DND-41 (cell line): ENCODE measurements at regions not wholly inside any gene's neighbourhood (a gene's known extent, or its start where the extent isn't known, plus 50 kb on each side); places are given as distances from the start of the nearest gene placed in this dataset.

Experiments used
- ATAC-seq: fragments of 200-7000 bp; cut with Tn5 transposase; 3 replicates; pipeline ENCODE4 v1.9.1; 2021; ENCODE audit warnings: low read depth; ENCODE audit not compliant: insufficient read depth
- DNase-seq: peaks from one replicate; pipeline ENCODE4 v3.0.0-alpha.2; 2020
- H2AFZ ChIP-seq: 2 replicates; pipeline ENCODE4 v1.6.0; 2012; ENCODE audit warnings: low read depth, low read length
- H3K27ac ChIP-seq: 2 replicates; pipeline ENCODE4 v1.5.1; 2012; ENCODE audit warnings: low read length, inconsistent platforms
- H3K27me3 ChIP-seq: fragments of 200-600 bp; sonication (generic); 2 replicates; pipeline ENCODE4 v1.6.0; 2012; ENCODE audit warnings: low read length, mild to moderate bottlenecking, inconsistent platforms; ENCODE audit not compliant: insufficient read depth, poor library complexity
- H3K36me3 ChIP-seq: 2 replicates; pipeline ENCODE4 v1.5.1; 2012; ENCODE audit warnings: low read length, inconsistent platforms; ENCODE audit not compliant: insufficient read depth
- H3K4me1 ChIP-seq: 2 replicates; pipeline ENCODE4 v1.5.1; 2012; ENCODE audit warnings: mild to moderate bottlenecking, low read length; ENCODE audit not compliant: insufficient read depth
- H3K4me2 ChIP-seq: 2 replicates; pipeline ENCODE4 v1.6.0; 2012; ENCODE audit warnings: mild to moderate bottlenecking, moderate library complexity, low read length, inconsistent platforms; ENCODE audit not compliant: insufficient read depth
- H3K4me3 ChIP-seq, 2 experiments: fragments of 200-600 bp in 1 of 2; shearing (Covaris generic) in 1 of 2; 2 replicates each; pipeline ENCODE4 v1.5.1; 2012 to 2016; ENCODE audit warnings: inconsistent platforms in 2 of 2, low read length in 2 of 2, mild to moderate bottlenecking in 2 of 2, low read depth in 1 of 2, moderate library complexity in 1 of 2
- H3K79me2 ChIP-seq: 2 replicates; pipeline ENCODE4 v1.6.0; 2012; ENCODE audit warnings: low read length, inconsistent platforms; ENCODE audit not compliant: insufficient read depth
- H3K9ac ChIP-seq: 2 replicates; pipeline ENCODE4 v1.6.0; 2012; ENCODE audit warnings: low read depth, mild to moderate bottlenecking, inconsistent platforms, low read length, moderate library complexity
- H3K9me3 ChIP-seq: 2 replicates; pipeline ENCODE4 v1.5.1; 2012; ENCODE audit warnings: low read length, moderate library complexity, mild to moderate bottlenecking, inconsistent platforms; ENCODE audit not compliant: insufficient read depth, severe bottlenecking
- H4K20me1 ChIP-seq: 2 replicates; pipeline ENCODE4 v1.6.0; 2012; ENCODE audit warnings: low read length; ENCODE audit not compliant: insufficient read depth
- EZH2 ChIP-seq: IDR thresholded peaks from 3 replicates; pipeline ENCODE4 v1.6.1; 2012; ENCODE audit warnings: borderline replicate concordance, low read depth, mild to moderate bottlenecking, moderate library complexity, low read length, inconsistent platforms; ENCODE audit not compliant: severe bottlenecking
- TF ChIP-seq, protein P1 (sequence below): IDR thresholded peaks from 2 replicates; pipeline ENCODE4 v1.5.1; 2012; ENCODE audit warnings: borderline replicate concordance, low read length, moderate library complexity, mild to moderate bottlenecking; ENCODE audit not compliant: poor library complexity, severe bottlenecking; ENCODE audit errors: extremely low read depth

- Histone ChIP-seq H3K27ac (no peak overlapping the region), H3K27me3 (no peaks in the 10 kb centered on the region), H4K20me1 (no peaks in the 10 kb centered on the region), H3K36me3 (no peaks in the 10 kb centered on the region), H3K9ac (no peak overlapping the region), H3K9me3 (peaks cover 5% of the 10 kb centered on the region), H3K4me2 (no peak overlapping the region), H3K79me2 (no peaks in the 10 kb centered on the region), H3K4me1 (no peaks in the 10 kb centered on the region), H2AFZ (no peak overlapping the region), H3K4me3 (no peak overlapping the region)
- ATAC-seq: no peak
- DNase-seq: no peak
- TF ChIP-seq EZH2: no peak
- TF ChIP-seq, protein P1, sequence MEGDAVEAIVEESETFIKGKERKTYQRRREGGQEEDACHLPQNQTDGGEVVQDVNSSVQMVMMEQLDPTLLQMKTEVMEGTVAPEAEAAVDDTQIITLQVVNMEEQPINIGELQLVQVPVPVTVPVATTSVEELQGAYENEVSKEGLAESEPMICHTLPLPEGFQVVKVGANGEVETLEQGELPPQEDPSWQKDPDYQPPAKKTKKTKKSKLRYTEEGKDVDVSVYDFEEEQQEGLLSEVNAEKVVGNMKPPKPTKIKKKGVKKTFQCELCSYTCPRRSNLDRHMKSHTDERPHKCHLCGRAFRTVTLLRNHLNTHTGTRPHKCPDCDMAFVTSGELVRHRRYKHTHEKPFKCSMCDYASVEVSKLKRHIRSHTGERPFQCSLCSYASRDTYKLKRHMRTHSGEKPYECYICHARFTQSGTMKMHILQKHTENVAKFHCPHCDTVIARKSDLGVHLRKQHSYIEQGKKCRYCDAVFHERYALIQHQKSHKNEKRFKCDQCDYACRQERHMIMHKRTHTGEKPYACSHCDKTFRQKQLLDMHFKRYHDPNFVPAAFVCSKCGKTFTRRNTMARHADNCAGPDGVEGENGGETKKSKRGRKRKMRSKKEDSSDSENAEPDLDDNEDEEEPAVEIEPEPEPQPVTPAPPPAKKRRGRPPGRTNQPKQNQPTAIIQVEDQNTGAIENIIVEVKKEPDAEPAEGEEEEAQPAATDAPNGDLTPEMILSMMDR: no peak
These were observed 734.5 kb upstream of the LRRN3 start for GRCh38 chr7:110356438-110356837.

- no peaks in the 10 kb centered on the region for H3K36me3 ChIP-seq
- no peak overlapping the region for H3K4me3 ChIP-seq
- H4K20me1 ChIP-seq: no peaks in the 10 kb centered on the region
- no peak overlapping the region for H3K4me2 ChIP-seq
- no peak for DNase-seq
- H3K27me3 ChIP-seq: no peaks in the 10 kb centered on the region
- H3K27ac ChIP-seq: no peak overlapping the region
- H2AFZ ChIP-seq: no peak overlapping the region
- ATAC-seq: no peak
- TF ChIP-seq, protein P1: no peak
- no peak for TF ChIP-seq EZH2
- no peak overlapping the region for H3K9ac ChIP-seq
- H3K4me1 ChIP-seq: no peaks in the 10 kb centered on the region
- no peaks in the 10 kb centered on the region for H3K79me2 ChIP-seq
- H3K9me3 ChIP-seq: no peaks in the 10 kb centered on the region
These were observed 732.9 kb upstream of the LRRN3 start for GRCh38 chr7:110358028-110358427.

GRCh38 chr7:110371709-110372108 is 719.2 kb upstream of the LRRN3 start:
- Histone ChIP-seq H3K4me2 (no peak overlapping the region), H3K27ac (no peak overlapping the region), H3K9me3 (peaks cover 4% of the 10 kb centered on the region), H3K27me3 (no peaks in the 10 kb centered on the region), H3K4me1 (no peaks in the 10 kb centered on the region), H3K36me3 (no peaks in the 10 kb centered on the region), H3K9ac (no peak overlapping the region), H3K79me2 (no peaks in the 10 kb centered on the region), H3K4me3 (no peak overlapping the region), H2AFZ (no peak overlapping the region), H4K20me1 (no peaks in the 10 kb centered on the region)
- TF ChIP-seq, protein P1: no peak
- no peak for TF ChIP-seq EZH2
- DNase-seq (no peak), ATAC-seq (no peak)

DNA sequence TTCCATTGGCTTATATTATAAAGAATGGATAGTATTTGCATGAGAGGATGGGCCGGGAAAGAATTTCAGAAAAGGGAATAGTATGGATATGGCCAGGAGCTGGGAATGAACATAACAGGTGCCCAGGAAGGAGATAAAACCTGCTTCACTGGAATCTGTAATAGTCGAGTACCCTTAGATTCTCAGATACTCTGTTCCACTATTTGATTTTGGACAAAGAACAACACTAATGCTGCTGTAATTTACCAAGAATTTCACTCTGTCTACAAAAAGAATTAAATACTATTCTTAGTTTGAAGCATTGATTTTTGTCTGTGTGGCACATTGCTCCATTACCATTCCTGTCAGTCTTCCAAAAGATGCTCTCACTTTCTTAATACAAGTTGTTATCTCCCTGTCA is 718.2 kb upstream of the LRRN3 start:
- peaks cover 4% of the 10 kb centered on the region for H3K9me3 ChIP-seq
- no peak overlapping the region for H3K27ac ChIP-seq
- DNase-seq (no peak), ATAC-seq (no peak)
- H3K4me2 ChIP-seq: no peak overlapping the region
- TF ChIP-seq EZH2: no peak
- TF ChIP-seq, protein P1: no peak
- H3K27me3 ChIP-seq: no peaks in the 10 kb centered on the region
- no peaks in the 10 kb centered on the region for H4K20me1 ChIP-seq
- no peak overlapping the region for H3K4me3 ChIP-seq
- no peaks in the 10 kb centered on the region for H3K4me1 ChIP-seq
- H3K9ac ChIP-seq: no peak overlapping the region
- no peaks in the 10 kb centered on the region for H3K79me2 ChIP-seq
- H2AFZ ChIP-seq: no peak overlapping the region
- H3K36me3 ChIP-seq: no peaks in the 10 kb centered on the region
